Amniotic stem cell (primary cell): ENCODE measurements at regions not wholly inside any gene's neighbourhood (a gene's known extent, or its start where the extent isn't known, plus 50 kb on each side); places are given as distances from the start of the nearest gene placed in this dataset.

Source experiments
- DNase-seq: peaks from one replicate; lab custom pipeline; 2025; lab: John Stamatoyannopoulos, UW

GRCh38 chr6:48057601-48058000, 53.4 kb downstream of the PTCHD4 start:
- no peak for DNase-seq

- DNase-seq = no peak
Observed at GRCh38 chr6:48048451-48049146, 62.4 kb downstream of the PTCHD4 start.

GRCh38 chr6:48041894-48042293, 69.1 kb downstream of the PTCHD4 start:
- no peak for DNase-seq

- DNase-seq = no peak
Observed at GRCh38 chr6:48037946-48038345, 73.1 kb downstream of the PTCHD4 start.

- no peak for DNase-seq
Observed at GRCh38 chr6:48036316-48036715, 74.7 kb downstream of the PTCHD4 start.

GRCh38 chr6:48032151-48032550, 78.8 kb downstream of the PTCHD4 start:
- DNase-seq = peak; percentile 68

GRCh38 chr6:48031711-48032110, 79.3 kb downstream of the PTCHD4 start:
- no peak for DNase-seq

GRCh38 chr6:48027704-48028435, 83.1 kb downstream of the PTCHD4 start:
- no peak for DNase-seq

GRCh38 chr6:48024956-48025355, 86.0 kb downstream of the PTCHD4 start:
- DNase-seq = no peak

GRCh38 chr6:48021904-48022303, 89.1 kb downstream of the PTCHD4 start:
- DNase-seq = no peak

- no peak for DNase-seq
Observed at GRCh38 chr6:48016020-48016755, 94.8 kb downstream of the PTCHD4 start.

GRCh38 chr6:47992809-47993208, 118.2 kb downstream of the PTCHD4 start:
- DNase-seq = no peak

- no peak for DNase-seq
Observed at GRCh38 chr6:47983491-47983890, 127.5 kb downstream of the PTCHD4 start.

- DNase-seq = no peak
Observed at GRCh38 chr6:47977314-47977713, 133.7 kb downstream of the PTCHD4 start.

GRCh38 chr6:47974106-47974505, 136.9 kb downstream of the PTCHD4 start:
- DNase-seq = no peak

GRCh38 chr6:47970826-47971225, 140.2 kb downstream of the PTCHD4 start:
- no peak for DNase-seq

GRCh38 chr6:47967843-47968242, 143.2 kb downstream of the PTCHD4 start:
- DNase-seq = no peak

- DNase-seq = no peak
Observed at GRCh38 chr6:47964969-47965368, 146.0 kb downstream of the PTCHD4 start.

GRCh38 chr6:47952640-47953039, 158.4 kb downstream of the PTCHD4 start:
- DNase-seq = no peak

- DNase-seq = no peak
Observed at GRCh38 chr6:47944846-47945245, 163.0 kb downstream of the OPN5 start.

GRCh38 chr6:47938405-47938804, 156.6 kb downstream of the OPN5 start:
- DNase-seq = no peak

GRCh38 chr6:47936820-47937219, 155.0 kb downstream of the OPN5 start:
- no peak for DNase-seq

- DNase-seq = no peak
Observed at GRCh38 chr6:47934023-47934422, 152.2 kb downstream of the OPN5 start.
